Neutrophil (primary cell): ENCODE measurements at regions not wholly inside any gene's neighbourhood (a gene's known extent, or its start where the extent isn't known, plus 50 kb on each side); places are given as distances from the start of the nearest gene placed in this dataset.

ENCODE experiments used
- H3K27ac ChIP-seq: fragments of 200-600 bp; sonication (generic); 2 replicates; pipeline ENCODE4 v1.5.1; 2016; ENCODE audit warnings: mild to moderate bottlenecking, moderate library complexity
- H3K27me3 ChIP-seq: fragments of 200-600 bp; sonication (generic); 2 replicates; pipeline ENCODE4 v1.6.0; 2016; ENCODE audit warnings: mild to moderate bottlenecking
- H3K36me3 ChIP-seq: fragments of 200-600 bp; sonication (generic); 2 replicates; pipeline ENCODE4 v1.5.1; 2017
- H3K4me1 ChIP-seq, 2 experiments: fragments of 200-600 bp in 1 of 2; sonication (generic) in 1 of 2; 1 replicate in 1 of 2; 2 replicates in 1 of 2; pipeline versions ENCODE4 v1.5.1 to v1.6.1; 2013 to 2016; ENCODE audit warnings: low read depth in 1 of 2, low read length in 1 of 2, mild to moderate bottlenecking in 1 of 2, moderate library complexity in 1 of 2; ENCODE audit not compliant: control insufficient read depth in 1 of 2, insufficient read depth in 1 of 2
- H3K4me3 ChIP-seq, 2 experiments: fragments of 200-600 bp in 1 of 2; sonication (generic) in 1 of 2; 1 replicate in 1 of 2; 2 replicates in 1 of 2; pipeline ENCODE4 v1.5.1; 2013 to 2016; ENCODE audit warnings: low read depth in 1 of 2, low read length in 1 of 2, mild to moderate bottlenecking in 1 of 2, moderate library complexity in 1 of 2
- H3K9me3 ChIP-seq: fragments of 200-600 bp; sonication (generic); 2 replicates; pipeline ENCODE4 v1.5.1; 2016
- TF ChIP-seq, protein P1 (sequence below): fragments of 200-600 bp; sonication (generic); IDR thresholded peaks from 2 replicates; pipeline ENCODE4 v1.5.1; 2016; ENCODE audit warnings: antibody characterized with exemption

DNA sequence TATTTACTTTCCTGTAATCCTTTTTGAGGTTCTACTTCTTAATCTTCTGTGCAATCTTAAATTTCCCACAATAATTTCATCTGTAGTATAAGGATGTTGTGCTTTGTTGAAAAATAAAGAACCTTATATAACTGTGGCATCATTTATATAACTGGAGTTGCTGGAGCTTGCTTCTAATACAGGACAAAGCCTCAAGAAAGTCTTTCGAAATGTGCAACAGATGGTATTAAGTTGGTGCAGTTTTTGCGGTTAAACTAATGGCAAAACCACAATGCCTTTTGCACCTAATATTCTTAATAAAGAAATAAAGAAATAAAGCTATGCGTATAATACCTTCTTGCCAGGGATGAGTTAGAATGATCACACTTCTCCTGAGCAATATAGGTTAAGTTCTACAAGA is 180.0 kb downstream of the KITLG start:
- Histone ChIP-seq H3K36me3 (no peaks in the 10 kb centered on the region), H3K4me3 (no peak overlapping the region), H3K27ac (no peak overlapping the region), H3K9me3 (no peaks in the 10 kb centered on the region), H3K27me3 (no peaks in the 10 kb centered on the region), H3K4me1 (no peaks in the 10 kb centered on the region)
- TF ChIP-seq, protein P1, sequence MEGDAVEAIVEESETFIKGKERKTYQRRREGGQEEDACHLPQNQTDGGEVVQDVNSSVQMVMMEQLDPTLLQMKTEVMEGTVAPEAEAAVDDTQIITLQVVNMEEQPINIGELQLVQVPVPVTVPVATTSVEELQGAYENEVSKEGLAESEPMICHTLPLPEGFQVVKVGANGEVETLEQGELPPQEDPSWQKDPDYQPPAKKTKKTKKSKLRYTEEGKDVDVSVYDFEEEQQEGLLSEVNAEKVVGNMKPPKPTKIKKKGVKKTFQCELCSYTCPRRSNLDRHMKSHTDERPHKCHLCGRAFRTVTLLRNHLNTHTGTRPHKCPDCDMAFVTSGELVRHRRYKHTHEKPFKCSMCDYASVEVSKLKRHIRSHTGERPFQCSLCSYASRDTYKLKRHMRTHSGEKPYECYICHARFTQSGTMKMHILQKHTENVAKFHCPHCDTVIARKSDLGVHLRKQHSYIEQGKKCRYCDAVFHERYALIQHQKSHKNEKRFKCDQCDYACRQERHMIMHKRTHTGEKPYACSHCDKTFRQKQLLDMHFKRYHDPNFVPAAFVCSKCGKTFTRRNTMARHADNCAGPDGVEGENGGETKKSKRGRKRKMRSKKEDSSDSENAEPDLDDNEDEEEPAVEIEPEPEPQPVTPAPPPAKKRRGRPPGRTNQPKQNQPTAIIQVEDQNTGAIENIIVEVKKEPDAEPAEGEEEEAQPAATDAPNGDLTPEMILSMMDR, result no peak

DNA sequence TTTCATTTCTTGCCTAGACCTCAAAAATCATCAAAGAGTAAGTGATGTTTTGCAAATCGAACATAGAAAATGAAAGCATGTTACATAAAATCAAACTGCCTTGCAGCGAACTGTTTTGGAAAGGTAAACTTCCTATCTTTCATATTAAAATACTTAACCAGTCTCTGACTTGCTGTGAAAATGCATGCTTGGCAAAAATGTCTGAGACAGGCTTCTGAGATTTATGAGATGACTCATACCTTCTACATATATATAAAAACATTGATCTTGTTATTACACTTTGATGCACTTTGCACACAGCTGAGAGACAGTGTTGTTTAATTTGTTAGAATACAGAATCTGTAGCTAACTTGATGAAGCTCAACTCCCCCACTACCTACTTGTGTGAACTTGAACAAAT is 179.1 kb downstream of the KITLG start:
- Histone ChIP-seq H3K27me3 (no peaks in the 10 kb centered on the region), H3K27ac (no peak overlapping the region), H3K36me3 (no peaks in the 10 kb centered on the region), H3K9me3 (no peaks in the 10 kb centered on the region), H3K4me3 (no peak overlapping the region), H3K4me1 (no peaks in the 10 kb centered on the region)
- TF ChIP-seq, protein P1, result no peak

DNA sequence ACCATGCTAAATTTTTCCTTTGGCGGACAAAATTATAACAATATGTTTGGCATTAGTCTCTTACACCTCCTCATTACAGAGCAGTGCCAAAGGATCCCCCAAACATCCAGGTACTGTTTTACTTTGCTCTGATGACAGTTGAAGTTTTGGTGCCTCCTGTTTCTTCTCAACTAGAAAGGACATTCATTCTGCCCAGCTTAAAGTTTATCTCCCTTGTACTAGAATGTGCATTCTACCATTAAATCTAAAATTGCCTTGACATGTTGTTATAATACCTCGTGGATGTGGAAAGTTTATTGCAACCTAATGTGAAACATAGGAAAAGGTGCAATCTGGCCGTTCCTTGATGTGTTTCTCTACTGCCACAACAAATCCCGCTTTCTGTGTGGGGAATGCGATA is 173.4 kb downstream of the KITLG start:
- H3K27me3 ChIP-seq, result no peaks in the 10 kb centered on the region
- no peaks in the 10 kb centered on the region for H3K4me1 ChIP-seq
- H3K4me3 ChIP-seq, result no peak overlapping the region
- no peaks in the 10 kb centered on the region for H3K36me3 ChIP-seq
- H3K9me3 ChIP-seq, result no peaks in the 10 kb centered on the region
- no peak overlapping the region for H3K27ac ChIP-seq
- TF ChIP-seq, protein P1, result no peak

DNA sequence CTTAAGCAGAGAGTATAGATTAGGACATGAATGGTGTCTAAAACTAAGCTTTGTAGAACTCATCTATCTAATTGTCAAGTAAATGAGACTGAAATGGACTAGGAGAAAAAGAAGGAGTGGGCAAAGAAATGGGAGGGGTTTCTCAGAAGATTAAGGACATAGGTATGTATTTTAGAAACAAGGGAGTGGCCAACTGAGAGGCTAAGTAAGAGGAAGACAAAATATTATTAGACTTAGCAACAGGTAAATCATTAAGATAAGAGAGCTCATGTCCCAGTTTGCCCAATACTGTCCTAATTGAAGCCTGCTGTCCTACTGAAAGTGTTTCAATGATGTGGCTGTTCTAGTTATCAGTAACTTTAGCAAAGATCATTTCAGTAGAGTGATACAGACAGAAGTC is 171.4 kb downstream of the KITLG start:
- no peaks in the 10 kb centered on the region for H3K36me3 ChIP-seq
- no peaks in the 10 kb centered on the region for H3K27me3 ChIP-seq
- H3K9me3 ChIP-seq, result no peaks in the 10 kb centered on the region
- H3K4me1 ChIP-seq, result no peaks in the 10 kb centered on the region
- TF ChIP-seq, protein P1, result no peak
- H3K4me3 ChIP-seq, result no peak overlapping the region
- no peak overlapping the region for H3K27ac ChIP-seq

DNA sequence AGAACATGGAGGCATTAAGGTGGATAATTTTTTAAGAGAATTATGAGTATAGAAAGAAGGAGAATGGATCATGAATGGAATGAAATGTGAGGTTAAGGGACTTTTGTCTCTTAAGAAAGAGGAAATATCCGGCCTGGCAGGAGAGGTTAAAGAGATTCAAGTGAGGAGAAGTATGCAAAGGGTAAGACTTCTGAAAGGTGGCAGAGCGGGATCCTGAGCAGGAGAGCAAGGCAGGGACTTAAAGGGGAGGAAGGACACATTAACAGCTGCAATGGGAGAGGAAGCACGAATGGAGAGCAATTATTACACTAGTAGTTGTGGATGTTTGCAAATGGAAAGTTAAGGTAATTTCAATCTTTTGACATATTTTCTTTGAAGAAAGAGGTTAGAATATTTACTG is 171.0 kb downstream of the KITLG start:
- Histone ChIP-seq H3K27ac (no peak overlapping the region), H3K4me3 (no peak overlapping the region), H3K4me1 (no peaks in the 10 kb centered on the region), H3K9me3 (no peaks in the 10 kb centered on the region), H3K27me3 (no peaks in the 10 kb centered on the region), H3K36me3 (no peaks in the 10 kb centered on the region)
- TF ChIP-seq, protein P1, result no peak

DNA sequence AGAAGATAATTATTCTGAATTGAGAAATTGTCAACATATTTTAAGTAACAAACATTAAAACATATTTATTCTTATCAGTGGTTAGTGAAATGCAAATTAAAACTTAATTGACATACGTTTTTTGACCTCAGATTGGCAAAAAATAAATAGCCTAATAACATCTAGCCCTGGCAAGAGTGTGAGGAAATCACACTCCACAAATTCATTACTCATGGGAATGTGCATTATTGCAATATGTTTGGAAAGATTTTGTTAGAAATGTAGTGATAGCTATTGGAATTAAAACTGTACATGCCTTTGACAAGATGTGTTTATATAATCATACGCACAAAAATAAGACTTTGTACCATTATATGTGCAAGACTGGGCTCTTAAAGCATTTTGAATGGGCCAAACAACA is 168.6 kb downstream of the KITLG start:
- TF ChIP-seq, protein P1, result no peak
- Histone ChIP-seq H3K27me3 (no peaks in the 10 kb centered on the region), H3K36me3 (no peaks in the 10 kb centered on the region), H3K27ac (no peak overlapping the region), H3K9me3 (no peaks in the 10 kb centered on the region), H3K4me1 (no peaks in the 10 kb centered on the region), H3K4me3 (no peak overlapping the region)
